ENCODE measurements at regions not wholly inside any gene's neighbourhood (a gene's known extent, or its start where the extent isn't known, plus 50 kb on each side); places are given as distances from the start of the nearest gene placed in this dataset.

GRCh38 chr13:46489586-46490023, 63.4 kb upstream of the LRCH1 start:
- no peak for TF ChIP-seq TCF4 (CRISPR knock-in tag; IDR thresholded peaks at IDR 0.05; ENCODE audit: borderline replicate concordance)
- TF ChIP-seq TSHZ2 (CRISPR knock-in tag; IDR thresholded peaks at IDR 0.05): no peak
- no peak for TF ChIP-seq TOX (CRISPR knock-in tag; IDR thresholded peaks at IDR 0.05; ENCODE audit: borderline replicate concordance)
- TF ChIP-seq ZC3H10 (CRISPR knock-in tag; IDR thresholded peaks at IDR 0.05): no peak
- no peak for TF ChIP-seq GLIS3 (CRISPR knock-in tag; IDR thresholded peaks at IDR 0.05)
- no peak for TF ChIP-seq ZNF70 (CRISPR knock-in tag; IDR thresholded peaks at IDR 0.05)
